Hepatocyte (in vitro differentiated cells): ENCODE measurements at regions not wholly inside any gene's neighbourhood (a gene's known extent, or its start where the extent isn't known, plus 50 kb on each side); places are given as distances from the start of the nearest gene placed in this dataset.

Experiments
- DNase-seq: peaks from one replicate; pipeline ENCODE4 v3.0.0-alpha.2; 2016; ENCODE audit warnings: low spot score
- H2AFZ ChIP-seq: fragments of 200-600 bp; sonication (generic); 2 replicates; pipeline ENCODE4 v1.6.0; 2016; ENCODE audit warnings: antibody characterized with exemption, mild to moderate bottlenecking
- H3K27ac ChIP-seq: fragments of 200-600 bp; sonication (generic); 2 replicates; pipeline ENCODE4 v1.5.1; 2016; ENCODE audit warnings: mild to moderate bottlenecking
- H3K27me3 ChIP-seq: fragments of 200-600 bp; sonication (generic); 2 replicates; pipeline ENCODE4 v1.6.1; 2016
- H3K36me3 ChIP-seq: fragments of 200-600 bp; sonication (generic); replicated peaks from 2 replicates; pipeline ENCODE4 v1.5.1; 2016; ENCODE audit warnings: low read depth; ENCODE audit not compliant: insufficient read depth
- H3K4me1 ChIP-seq: fragments of 200-600 bp; sonication (generic); 2 replicates; pipeline ENCODE4 v1.5.1; 2016; ENCODE audit warnings: mild to moderate bottlenecking, moderate library complexity; ENCODE audit not compliant: insufficient read depth
- H3K4me2 ChIP-seq: fragments of 200-600 bp; sonication (generic); 2 replicates; pipeline ENCODE4 v1.6.0; 2016
- H3K4me3 ChIP-seq: fragments of 200-600 bp; sonication (generic); 2 replicates; pipeline ENCODE4 v1.5.1; 2016; ENCODE audit warnings: mild to moderate bottlenecking
- H3K79me2 ChIP-seq: fragments of 200-600 bp; sonication (generic); 2 replicates; pipeline ENCODE4 v1.6.0; 2017; ENCODE audit warnings: mild to moderate bottlenecking
- H3K9me2 ChIP-seq: fragments of 200-600 bp; sonication (generic); replicated peaks from 2 replicates; pipeline ENCODE4 v1.6.0; 2017; ENCODE audit warnings: mild to moderate bottlenecking; ENCODE audit not compliant: insufficient read depth
- H3K9me3 ChIP-seq: fragments of 200-600 bp; sonication (generic); 2 replicates; pipeline ENCODE4 v1.5.1; 2016; ENCODE audit warnings: low read depth, mild to moderate bottlenecking
- H4K20me1 ChIP-seq: fragments of 200-600 bp; sonication (generic); 2 replicates; pipeline ENCODE4 v1.6.0; 2016; ENCODE audit warnings: mild to moderate bottlenecking; ENCODE audit not compliant: insufficient read depth, poor library complexity, severe bottlenecking
- CTCF ChIP-seq: fragments of 200-600 bp; sonication (generic); IDR thresholded peaks from 2 replicates; pipeline ENCODE4 v1.5.1; 2016; ENCODE audit warnings: antibody characterized with exemption, mild to moderate bottlenecking; ENCODE audit not compliant: poor library complexity
- EZH2 ChIP-seq: fragments of 200-600 bp; sonication (generic); IDR thresholded peaks from 2 replicates; pipeline ENCODE4 v1.6.1; 2016; ENCODE audit warnings: antibody characterized with exemption, mild to moderate bottlenecking, borderline replicate concordance
- EZH2phosphoT487 ChIP-seq: fragments of 200-600 bp; sonication (generic); IDR thresholded peaks from one replicate; pipeline ENCODE4 v1.6.1; 2018; ENCODE audit warnings: antibody characterized with exemption, mild to moderate bottlenecking, low read depth, moderate library complexity; ENCODE audit not compliant: unreplicated experiment, severe bottlenecking
- WGBS: methylation state at CpG from one replicate; pipeline ENCODE4 v1.1.6; 2016; ENCODE audit warnings: low lambda C conversion rate; ENCODE audit errors: missing lambda C conversion rate; 5-methylcytosine and 5-hydroxymethylcytosine counted together

- Histone ChIP-seq H3K27me3 (no peaks in the 10 kb centered on the region), H3K36me3 (no peaks in the 10 kb centered on the region), H3K79me2 (no peaks in the 10 kb centered on the region), H4K20me1 (no peaks in the 10 kb centered on the region), H3K4me1 (no peaks in the 10 kb centered on the region), H3K27ac (no peak overlapping the region), H3K9me3 (no peaks in the 10 kb centered on the region), H3K4me2 (no peak overlapping the region), H2AFZ (no peak overlapping the region), H3K9me2 (no peaks in the 10 kb centered on the region), H3K4me3 (no peak overlapping the region)
- WGBS = 58% methylated on average over 5 of the region's 5 CpGs
- peak; percentile 53 for DNase-seq
- TF ChIP-seq EZH2phosphoT487 = no peak
- peak; percentile 36 for TF ChIP-seq CTCF
Measured at GRCh38 chr1:55337801-55338447, 122.8 kb upstream of the USP24 start.

GRCh38 chr1:55334797-55335196 lies 119.6 kb upstream of the USP24 start:
- TF ChIP-seq EZH2phosphoT487 (no peak), CTCF (no peak), EZH2 (no peak)
- no peak overlapping the region for H3K27ac ChIP-seq
- H2AFZ ChIP-seq = no peak overlapping the region
- H3K4me3 ChIP-seq = no peak overlapping the region
- H3K27me3 ChIP-seq = no peaks in the 10 kb centered on the region
- no peaks in the 10 kb centered on the region for H3K79me2 ChIP-seq
- peaks cover 2% of the 10 kb centered on the region for H3K4me1 ChIP-seq
- no peaks in the 10 kb centered on the region for H4K20me1 ChIP-seq
- H3K9me3 ChIP-seq = no peaks in the 10 kb centered on the region
- H3K36me3 ChIP-seq = no peaks in the 10 kb centered on the region
- WGBS = 93% methylated on average over 6 of the region's 6 CpGs
- H3K9me2 ChIP-seq = no peaks in the 10 kb centered on the region
- no peak for DNase-seq
- H3K4me2 ChIP-seq = no peak overlapping the region

- H3K9me2 ChIP-seq = no peaks in the 10 kb centered on the region
- H3K27me3 ChIP-seq = no peaks in the 10 kb centered on the region
- no peaks in the 10 kb centered on the region for H3K36me3 ChIP-seq
- H3K4me3 ChIP-seq = no peak overlapping the region
- WGBS = 95% methylated on average over 3 of the region's 3 CpGs
- H3K79me2 ChIP-seq = no peaks in the 10 kb centered on the region
- no peak for DNase-seq
- peaks cover 7% of the 10 kb centered on the region for H3K4me1 ChIP-seq
- H2AFZ ChIP-seq = no peak overlapping the region
- H4K20me1 ChIP-seq = no peaks in the 10 kb centered on the region
- no peaks in the 10 kb centered on the region for H3K9me3 ChIP-seq
- H3K27ac ChIP-seq = no peak overlapping the region
- H3K4me2 ChIP-seq = no peak overlapping the region
- TF ChIP-seq CTCF = no peak
- no peak for TF ChIP-seq EZH2phosphoT487
- TF ChIP-seq EZH2 = no peak
Measured at GRCh38 chr1:55334160-55334559, 119.0 kb upstream of the USP24 start.
